CD4-positive, alpha-beta T cell treated with Interferon alpha-2 for 1 hour (primary cell): ENCODE measurements at regions not wholly inside any gene's neighbourhood (a gene's known extent, or its start where the extent isn't known, plus 50 kb on each side); places are given as distances from the start of the nearest gene placed in this dataset.
A peak's percentile ranks its signal among the peaks of the same experiment; 100 is the strongest.

ENCODE experiments used
- DNase-seq, 2 donors: peaks; one replicate each; pipeline ENCODE4 v3.0.0-alpha.2; 2020 to 2022

DNA sequence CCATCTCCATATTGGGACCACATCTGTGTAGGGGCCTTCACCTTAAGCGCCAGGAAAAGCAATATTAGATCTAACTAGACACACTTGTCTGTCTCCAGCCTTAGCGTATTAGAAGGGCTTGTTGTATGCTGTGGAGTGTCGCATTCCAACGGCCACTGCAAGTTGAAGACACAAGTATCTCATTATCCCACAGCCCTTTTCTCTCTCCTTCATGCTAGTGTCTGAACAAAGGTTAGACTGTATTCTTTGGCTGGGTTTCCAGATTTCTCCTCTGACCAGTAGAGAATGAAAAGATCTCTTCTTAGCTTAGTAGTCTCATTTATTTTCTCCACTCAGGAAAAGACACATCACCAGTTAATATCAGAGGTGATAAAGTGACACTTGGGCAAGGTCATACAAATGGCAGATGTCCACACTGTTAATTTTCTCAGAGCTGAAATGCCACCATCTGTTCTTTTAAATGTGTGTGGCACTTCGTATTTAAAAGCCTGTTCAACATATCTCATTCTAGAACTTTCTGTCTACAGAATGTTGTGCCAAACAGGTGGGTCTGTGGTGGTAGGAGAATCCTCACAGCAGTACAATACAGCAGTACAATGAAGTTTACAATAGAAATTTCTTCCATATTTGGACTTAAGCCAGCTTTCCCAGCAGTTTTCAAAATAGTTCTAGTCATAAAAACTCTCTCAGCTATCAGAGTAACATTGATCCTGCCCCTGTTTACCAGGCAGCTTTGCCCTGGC lies 94.0 kb upstream of the ITGA6 start:
- DNase-seq, result no peak

- DNase-seq, result no peak
Observed at GRCh38 chr2:172333978-172334330, 93.4 kb upstream of the ITGA6 start.

DNA sequence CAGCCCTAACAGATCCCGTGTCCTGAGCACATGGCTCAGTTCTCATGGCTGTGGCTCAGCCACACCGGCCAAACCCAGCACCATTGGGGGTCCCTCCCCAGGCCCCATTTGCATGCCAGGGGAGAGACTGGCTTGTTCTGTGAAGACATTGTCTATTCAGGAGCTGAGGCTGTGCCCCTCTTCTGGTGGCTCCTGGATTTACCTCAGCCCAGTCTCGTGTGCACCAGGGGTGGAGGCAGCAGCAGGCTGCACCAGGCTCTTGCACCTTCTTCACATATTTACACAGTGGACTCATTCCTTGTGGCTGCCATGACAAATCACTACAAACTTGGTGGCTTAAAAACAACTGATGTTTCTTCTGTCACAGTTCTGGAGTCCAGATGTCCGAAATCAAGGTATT lies 92.4 kb upstream of the ITGA6 start:
- no peak for DNase-seq

GRCh38 chr2:172335736-172336135 lies 91.7 kb upstream of the ITGA6 start:
- no peak for DNase-seq

GRCh38 chr2:172336681-172337080 lies 90.7 kb upstream of the ITGA6 start:
- no peak for DNase-seq

GRCh38 chr2:172339371-172340010 lies 87.9 kb upstream of the ITGA6 start:
- peak in 1 of 2 donors; percentile 22 for DNase-seq

- DNase-seq, result peak in 1 of 2 donors; percentile 5
Observed at GRCh38 chr2:172340394-172340793, 87.0 kb upstream of the ITGA6 start.

DNA sequence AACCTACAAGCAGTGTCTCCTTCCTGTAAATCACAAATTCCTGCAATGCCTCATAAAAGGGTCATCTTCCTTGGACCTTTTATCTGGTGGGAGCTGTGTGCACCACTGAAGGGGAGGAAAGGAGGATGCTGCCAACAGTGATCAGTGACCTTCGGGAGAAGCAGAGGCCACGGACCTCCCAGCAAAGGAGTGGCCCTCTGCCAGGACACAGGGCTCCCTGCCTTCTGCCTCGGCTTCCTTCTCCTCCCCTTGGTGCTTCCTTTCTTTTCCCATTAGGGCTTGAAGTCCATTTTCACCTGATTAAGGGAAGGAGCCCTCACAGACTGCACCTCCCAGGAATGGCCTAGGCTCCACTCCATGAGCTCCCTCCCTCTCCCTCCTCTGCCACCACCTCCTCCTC lies 85.3 kb upstream of the ITGA6 start:
- DNase-seq, result no peak

- no peak for DNase-seq
Observed at GRCh38 chr2:172342611-172343010, 84.8 kb upstream of the ITGA6 start.

- no peak for DNase-seq
Observed at GRCh38 chr2:172344159-172344558, 83.2 kb upstream of the ITGA6 start.

- no peak for DNase-seq
Observed at GRCh38 chr2:172345956-172346555, 81.3 kb upstream of the ITGA6 start.

DNA sequence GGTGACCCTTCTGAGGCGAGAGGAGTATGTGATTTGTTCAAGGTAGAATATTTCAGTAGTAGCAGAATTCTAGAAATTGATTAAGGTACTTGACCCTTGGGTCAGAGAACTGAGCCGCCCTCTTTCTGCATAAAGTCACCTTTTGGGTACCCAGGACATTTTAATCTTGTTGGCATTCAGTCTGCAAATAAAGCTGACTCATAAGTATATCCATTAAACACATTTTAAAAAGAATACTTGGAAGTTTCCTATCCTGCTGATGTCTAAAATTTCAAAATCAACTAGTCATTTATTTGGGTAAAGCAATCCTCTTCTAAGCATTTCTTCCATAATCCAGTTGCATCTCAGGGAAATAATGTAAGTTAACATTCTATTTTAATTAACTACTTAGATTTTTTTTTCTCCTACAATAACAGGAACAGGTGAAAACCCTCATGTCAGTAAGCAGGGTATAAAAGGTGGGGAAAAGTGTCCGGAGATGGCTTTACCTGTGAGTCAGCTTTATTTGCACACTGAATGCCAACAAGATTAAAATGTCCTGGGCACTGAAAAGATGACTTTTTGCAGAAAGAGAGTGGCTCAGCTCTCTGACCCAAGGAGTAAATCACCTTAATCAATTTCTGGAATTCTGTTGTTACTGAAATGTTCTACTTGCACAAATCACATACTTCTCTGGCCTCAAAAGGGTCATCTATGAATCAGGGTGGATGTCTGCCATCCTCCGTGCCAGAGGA lies 78.7 kb upstream of the ITGA6 start:
- no peak for DNase-seq

- DNase-seq, result no peak
Observed at GRCh38 chr2:172350839-172351479, 76.4 kb upstream of the ITGA6 start.

DNA sequence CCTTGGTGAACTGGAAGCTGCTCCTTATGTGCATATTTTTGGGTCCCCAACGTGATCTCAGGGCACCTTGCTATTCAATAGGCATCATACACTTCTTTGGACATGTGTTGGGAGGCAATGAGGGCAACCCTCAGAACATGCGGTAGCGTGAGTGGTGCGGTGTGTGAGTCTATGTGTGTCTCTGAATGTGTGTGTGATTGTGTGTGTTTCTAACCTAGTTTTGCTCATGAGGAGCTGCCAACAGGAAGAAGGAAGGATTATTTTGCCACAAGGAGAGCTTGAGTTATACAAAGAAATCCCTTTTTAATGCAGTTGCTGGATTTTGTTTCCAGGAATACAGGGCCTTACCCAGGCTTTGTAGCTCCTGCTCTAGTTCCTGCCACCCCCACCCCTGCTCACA lies 75.8 kb upstream of the ITGA6 start:
- DNase-seq, result no peak

DNA sequence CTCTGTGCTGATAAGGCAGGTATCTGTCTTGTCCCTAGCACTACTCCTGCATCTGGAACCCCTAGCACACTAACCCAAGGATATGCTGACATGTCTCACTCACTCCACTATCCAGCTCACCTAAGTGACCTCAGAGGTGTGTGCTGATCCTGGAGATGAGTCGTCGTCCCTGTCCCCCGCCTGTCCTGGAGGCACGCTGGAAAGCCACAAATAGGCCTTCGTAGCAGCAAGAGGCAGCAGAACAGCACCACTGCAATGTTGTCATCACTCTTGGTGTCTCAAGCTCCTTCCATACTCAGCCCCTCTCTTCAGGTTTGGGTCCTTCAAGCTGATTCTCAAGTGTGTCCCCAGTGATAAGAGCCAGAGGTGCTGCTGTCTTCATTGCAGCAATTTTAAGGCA lies 73.0 kb upstream of the ITGA6 start:
- no peak for DNase-seq

- no peak for DNase-seq
Observed at GRCh38 chr2:172357442-172357841, 69.9 kb upstream of the ITGA6 start.

GRCh38 chr2:172358691-172359556 lies 68.5 kb upstream of the ITGA6 start:
- no peak for DNase-seq

- DNase-seq, result no peak
Observed at GRCh38 chr2:172361360-172361759, 66.0 kb upstream of the ITGA6 start.

- DNase-seq, result no peak
Observed at GRCh38 chr2:172361840-172362239, 65.5 kb upstream of the ITGA6 start.

DNA sequence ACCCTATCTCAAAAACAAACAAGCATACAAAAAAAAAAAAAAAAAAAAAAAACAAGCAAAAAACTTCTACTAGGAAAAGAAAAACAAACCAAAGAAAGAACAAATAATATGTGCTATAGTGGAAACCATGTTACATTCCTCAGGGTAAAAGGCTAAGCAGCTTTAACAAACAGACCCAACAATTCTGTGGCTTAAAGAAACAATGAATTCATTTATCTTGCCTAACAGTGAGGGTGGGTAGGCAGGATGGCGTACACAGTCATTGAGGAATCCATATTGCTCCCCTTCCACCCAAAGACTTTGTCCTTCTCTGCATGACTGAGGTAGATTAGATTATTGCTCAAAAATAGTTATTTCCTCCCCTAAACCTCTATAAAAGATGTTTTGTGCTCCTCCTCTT lies 63.1 kb upstream of the ITGA6 start:
- DNase-seq, result no peak

DNA sequence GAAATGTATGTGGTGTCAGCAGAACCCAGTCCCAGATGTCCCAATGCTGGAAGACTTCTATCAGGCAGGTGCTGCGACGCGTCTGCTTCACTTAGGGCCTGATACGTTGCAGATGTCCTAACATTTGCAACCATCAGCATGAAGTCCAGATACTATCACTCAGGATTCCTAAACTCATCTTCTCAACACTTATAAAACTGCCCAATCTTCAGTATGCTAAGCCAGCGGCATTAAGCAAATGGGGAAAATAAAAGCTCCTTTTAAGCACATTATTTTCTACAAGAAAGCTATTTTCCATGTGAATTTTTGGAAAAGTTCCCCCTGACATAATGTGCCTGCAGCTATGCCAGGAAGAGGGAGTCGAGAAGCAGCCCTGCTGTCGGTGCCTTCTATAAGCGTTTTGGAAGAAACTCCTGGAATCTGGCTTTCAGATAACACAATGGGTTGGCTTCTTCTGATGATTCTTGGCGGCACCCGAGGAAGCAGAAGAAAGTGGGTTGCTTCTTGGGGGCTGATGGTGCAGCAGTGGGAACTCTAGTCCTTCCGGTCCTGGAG lies 60.7 kb upstream of the ITGA6 start:
- no peak for DNase-seq
